ENCODE measurements at regions not wholly inside any gene's neighbourhood (a gene's known extent, or its start where the extent isn't known, plus 50 kb on each side); places are given as distances from the start of the nearest gene placed in this dataset.

DNA sequence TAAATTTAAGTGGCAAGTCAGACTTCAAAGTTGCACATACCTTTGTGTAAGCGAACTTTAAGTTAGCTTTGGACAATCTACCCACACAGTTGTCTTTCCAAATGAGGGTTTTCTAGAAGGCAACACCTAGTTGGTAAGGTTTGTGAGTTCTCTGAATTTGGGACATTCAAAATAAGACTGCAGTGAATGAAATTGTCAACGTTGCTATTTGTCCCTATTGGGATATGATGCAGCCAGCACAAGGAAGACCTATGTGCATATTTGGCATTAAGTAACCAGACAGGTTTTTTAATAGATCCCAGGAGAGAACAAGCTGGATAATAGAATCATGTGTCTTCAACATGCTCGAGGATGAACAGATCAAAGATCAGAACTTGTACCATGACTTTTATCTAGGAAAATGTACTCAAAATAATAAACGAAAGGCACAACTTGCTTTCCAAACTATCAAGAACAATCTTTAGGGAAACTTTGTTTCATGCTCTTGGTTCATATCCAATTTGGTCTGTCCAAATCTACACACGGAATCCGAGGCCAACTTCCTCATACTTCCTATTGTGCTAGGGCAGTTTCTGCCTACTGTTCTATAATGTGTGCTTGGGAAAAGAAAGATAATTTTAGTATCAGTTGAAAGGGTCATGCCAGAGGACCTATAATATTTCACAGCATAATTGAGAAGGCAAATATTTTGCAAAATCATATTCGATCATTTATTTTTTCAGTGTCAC, 284.2 kb upstream of the SOX5 start:
- H3K27ac ChIP-seq (ENCODE audit: low read length), result no peak overlapping the region
- H3K27me3 ChIP-seq (ENCODE audit: control insufficient read depth, insufficient read depth, low read length), result no peaks in the 10 kb centered on the region
- no peak overlapping the region for H3K4me3 ChIP-seq (ENCODE audit: low read depth in 2 of 2, low read length in 2 of 2)
- no TSS peak for BruUV-seq (replicated peaks)
- DNase-seq (ENCODE audit: low read depth, low spot score) (no peak), ATAC-seq (no peak)
- TF ChIP-seq SIN3A (IDR thresholded peaks at IDR 0.05; ENCODE audit: borderline replicate concordance, insufficient read depth, low read depth, low read length), result no peak
- no peak for TF ChIP-seq TCF7L2 (IDR thresholded peaks at IDR 0.05; ENCODE audit: low read depth, low read length)
- no peak for TF ChIP-seq POLR2AphosphoS5 (IDR thresholded peaks at IDR 0.05; ENCODE audit: low read depth, low read length)
- TF ChIP-seq, protein P1, sequence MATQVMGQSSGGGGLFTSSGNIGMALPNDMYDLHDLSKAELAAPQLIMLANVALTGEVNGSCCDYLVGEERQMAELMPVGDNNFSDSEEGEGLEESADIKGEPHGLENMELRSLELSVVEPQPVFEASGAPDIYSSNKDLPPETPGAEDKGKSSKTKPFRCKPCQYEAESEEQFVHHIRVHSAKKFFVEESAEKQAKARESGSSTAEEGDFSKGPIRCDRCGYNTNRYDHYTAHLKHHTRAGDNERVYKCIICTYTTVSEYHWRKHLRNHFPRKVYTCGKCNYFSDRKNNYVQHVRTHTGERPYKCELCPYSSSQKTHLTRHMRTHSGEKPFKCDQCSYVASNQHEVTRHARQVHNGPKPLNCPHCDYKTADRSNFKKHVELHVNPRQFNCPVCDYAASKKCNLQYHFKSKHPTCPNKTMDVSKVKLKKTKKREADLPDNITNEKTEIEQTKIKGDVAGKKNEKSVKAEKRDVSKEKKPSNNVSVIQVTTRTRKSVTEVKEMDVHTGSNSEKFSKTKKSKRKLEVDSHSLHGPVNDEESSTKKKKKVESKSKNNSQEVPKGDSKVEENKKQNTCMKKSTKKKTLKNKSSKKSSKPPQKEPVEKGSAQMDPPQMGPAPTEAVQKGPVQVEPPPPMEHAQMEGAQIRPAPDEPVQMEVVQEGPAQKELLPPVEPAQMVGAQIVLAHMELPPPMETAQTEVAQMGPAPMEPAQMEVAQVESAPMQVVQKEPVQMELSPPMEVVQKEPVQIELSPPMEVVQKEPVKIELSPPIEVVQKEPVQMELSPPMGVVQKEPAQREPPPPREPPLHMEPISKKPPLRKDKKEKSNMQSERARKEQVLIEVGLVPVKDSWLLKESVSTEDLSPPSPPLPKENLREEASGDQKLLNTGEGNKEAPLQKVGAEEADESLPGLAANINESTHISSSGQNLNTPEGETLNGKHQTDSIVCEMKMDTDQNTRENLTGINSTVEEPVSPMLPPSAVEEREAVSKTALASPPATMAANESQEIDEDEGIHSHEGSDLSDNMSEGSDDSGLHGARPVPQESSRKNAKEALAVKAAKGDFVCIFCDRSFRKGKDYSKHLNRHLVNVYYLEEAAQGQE (IDR thresholded peaks at IDR 0.05; ENCODE audit: insufficient read depth in 1 of 2, low read depth in 2 of 2, low read length in 1 of 2), result no peak
- TF ChIP-seq, protein P2, sequence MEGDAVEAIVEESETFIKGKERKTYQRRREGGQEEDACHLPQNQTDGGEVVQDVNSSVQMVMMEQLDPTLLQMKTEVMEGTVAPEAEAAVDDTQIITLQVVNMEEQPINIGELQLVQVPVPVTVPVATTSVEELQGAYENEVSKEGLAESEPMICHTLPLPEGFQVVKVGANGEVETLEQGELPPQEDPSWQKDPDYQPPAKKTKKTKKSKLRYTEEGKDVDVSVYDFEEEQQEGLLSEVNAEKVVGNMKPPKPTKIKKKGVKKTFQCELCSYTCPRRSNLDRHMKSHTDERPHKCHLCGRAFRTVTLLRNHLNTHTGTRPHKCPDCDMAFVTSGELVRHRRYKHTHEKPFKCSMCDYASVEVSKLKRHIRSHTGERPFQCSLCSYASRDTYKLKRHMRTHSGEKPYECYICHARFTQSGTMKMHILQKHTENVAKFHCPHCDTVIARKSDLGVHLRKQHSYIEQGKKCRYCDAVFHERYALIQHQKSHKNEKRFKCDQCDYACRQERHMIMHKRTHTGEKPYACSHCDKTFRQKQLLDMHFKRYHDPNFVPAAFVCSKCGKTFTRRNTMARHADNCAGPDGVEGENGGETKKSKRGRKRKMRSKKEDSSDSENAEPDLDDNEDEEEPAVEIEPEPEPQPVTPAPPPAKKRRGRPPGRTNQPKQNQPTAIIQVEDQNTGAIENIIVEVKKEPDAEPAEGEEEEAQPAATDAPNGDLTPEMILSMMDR (IDR thresholded peaks at IDR 0.05), result no peak
- ChIA-PET POLR2A (no interaction called here), CTCF (no interaction called here)
- H3K4me1 ChIP-seq (ENCODE audit: control insufficient read depth, insufficient read depth, low read length), result no peaks in the 10 kb centered on the region
- H3K36me3 ChIP-seq (ENCODE audit: control insufficient read depth, insufficient read depth, low read length), result no peaks in the 10 kb centered on the region
- in situ Hi-C loops (cut with HindIII; ENCODE audit: low pct_unique_long_range_greater_than_20kb, low sequenced_read_pairs) (no loop called here), intact Hi-C loops (cut with micrococcal nuclease; ENCODE audit: unreplicated experiment) (no loop called here)
- no peaks in the 10 kb centered on the region for H3K9me3 ChIP-seq (ENCODE audit: control insufficient read depth, insufficient read depth, low read depth, low read length)

DNA sequence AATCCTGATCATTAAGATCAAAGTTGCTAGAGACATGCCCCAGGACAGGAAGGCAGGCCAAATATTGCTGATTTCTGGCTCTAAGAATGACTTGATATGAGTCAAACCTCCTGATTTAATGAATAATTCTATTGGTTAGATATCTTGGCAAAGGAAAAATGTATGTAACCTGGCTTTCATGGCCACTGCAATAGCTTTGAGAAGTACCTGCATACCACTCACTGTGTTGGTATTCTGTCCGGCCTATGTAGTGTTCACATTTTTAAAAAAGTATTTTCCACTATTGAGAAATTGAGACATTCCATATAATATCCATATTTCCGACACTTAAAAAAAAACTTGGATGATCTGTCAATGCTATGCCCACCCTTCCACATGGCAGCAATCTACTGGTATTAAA, 283.1 kb upstream of the SOX5 start:
- ChIA-PET POLR2A (no interaction called here), CTCF (no interaction called here)
- in situ Hi-C loops (cut with HindIII; ENCODE audit: low pct_unique_long_range_greater_than_20kb, low sequenced_read_pairs) (no loop called here), intact Hi-C loops (cut with micrococcal nuclease; ENCODE audit: unreplicated experiment) (no loop called here)
- H3K4me3 ChIP-seq (ENCODE audit: low read depth in 2 of 2, low read length in 2 of 2), result no peak overlapping the region
- no TSS peak for BruUV-seq (replicated peaks)
- no peaks in the 10 kb centered on the region for H3K9me3 ChIP-seq (ENCODE audit: control insufficient read depth, insufficient read depth, low read depth, low read length)
- ATAC-seq (no peak), DNase-seq (ENCODE audit: low read depth, low spot score) (no peak)
- TF ChIP-seq, protein P2 (IDR thresholded peaks at IDR 0.05), result no peak
- TF ChIP-seq TCF7L2 (IDR thresholded peaks at IDR 0.05; ENCODE audit: low read depth, low read length) (no peak), POLR2AphosphoS5 (IDR thresholded peaks at IDR 0.05; ENCODE audit: low read depth, low read length) (no peak), SIN3A (IDR thresholded peaks at IDR 0.05; ENCODE audit: borderline replicate concordance, insufficient read depth, low read depth, low read length) (no peak)
- TF ChIP-seq, protein P1 (IDR thresholded peaks at IDR 0.05; ENCODE audit: insufficient read depth in 1 of 2, low read depth in 2 of 2, low read length in 1 of 2), result no peak
- H3K27ac ChIP-seq (ENCODE audit: low read length), result no peak overlapping the region
- no peaks in the 10 kb centered on the region for H3K4me1 ChIP-seq (ENCODE audit: control insufficient read depth, insufficient read depth, low read length)
- H3K36me3 ChIP-seq (ENCODE audit: control insufficient read depth, insufficient read depth, low read length), result no peaks in the 10 kb centered on the region
- no peaks in the 10 kb centered on the region for H3K27me3 ChIP-seq (ENCODE audit: control insufficient read depth, insufficient read depth, low read length)

Measured in Panc1 (cell line).